ENCODE measurements at regions not wholly inside any gene's neighbourhood (a gene's known extent, or its start where the extent isn't known, plus 50 kb on each side); places are given as distances from the start of the nearest gene placed in this dataset.

DNA sequence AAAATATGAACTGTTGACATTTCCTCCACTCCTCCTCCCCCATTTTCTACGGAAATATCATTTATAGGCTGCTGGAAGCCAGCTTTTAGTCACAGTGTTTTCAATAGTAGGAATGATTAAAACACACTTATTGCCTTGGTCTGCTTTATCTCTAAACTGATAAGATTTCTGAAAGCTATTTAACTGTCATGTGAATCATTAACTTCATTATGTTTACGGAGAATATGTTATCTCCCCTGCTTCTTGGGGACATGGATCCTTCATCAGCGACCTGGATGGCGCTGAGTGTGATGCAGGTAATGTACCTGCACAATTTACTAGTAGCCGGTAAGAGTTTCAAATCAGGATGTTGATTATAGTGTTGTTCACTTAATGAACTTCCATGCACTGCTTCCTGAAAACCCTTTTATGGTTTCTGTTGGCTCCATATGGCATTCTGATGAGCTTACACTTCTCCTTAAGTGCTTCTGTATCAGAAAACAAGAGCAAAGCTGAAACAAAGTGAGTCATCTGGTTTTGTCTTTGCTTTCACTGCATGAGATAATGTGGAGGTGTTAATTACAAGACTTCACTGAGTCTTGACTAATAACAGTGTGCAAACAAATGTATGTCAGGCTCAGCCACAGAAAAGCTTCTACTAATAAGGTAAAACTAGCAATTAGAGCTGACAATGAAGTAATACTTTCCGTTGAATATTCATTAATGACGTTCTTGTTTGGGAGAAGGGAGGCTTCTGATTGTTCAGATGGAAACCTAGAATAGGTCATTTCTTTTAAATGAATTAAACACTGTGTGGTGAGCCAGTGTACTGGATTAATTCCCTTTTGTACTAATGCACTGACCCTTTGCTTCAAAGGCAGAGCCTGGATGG, 162.4 kb upstream of the ZNF608 start:
- DNase-seq (ENCODE audit: low read depth, low spot score) = peak; percentile 77
- dilution Hi-C loops (cut with MboI; ENCODE audit: extremely low pct_ligation_motif_present, low sequenced_read_pairs) (no loop called here), intact Hi-C loops (cut with micrococcal nuclease) (loop anchor here (2.0 to 10.0 kb wide), 8 partner anchors 183 to 972 kb away; no protein-coding TSS in a partner anchor)
- Histone ChIP-seq H3K9me3 (replicated peaks; ENCODE audit: control insufficient read depth, insufficient read depth, low read length) (no peaks in the 10 kb centered on the region), H3K9me1 (replicated peaks; ENCODE audit: control insufficient read depth, extremely low read depth, insufficient read depth, low read length) (no peaks in the 10 kb centered on the region), H3K4me2 (ENCODE audit: insufficient read depth, low read length) (peak overlapping the region; percentile 34), H3K4me3 (replicated peaks in 1 of 3; ENCODE audit: insufficient read depth in 1 of 3, low read depth in 1 of 3, low read length in 3 of 3) (no peak overlapping the region), H3K36me3 (ENCODE audit: control insufficient read depth in 2 of 2, extremely low read depth in 1 of 2, insufficient read depth in 2 of 2, low read length in 2 of 2) (no peaks in the 10 kb centered on the region), H3K27ac (ENCODE audit: insufficient read depth, low read depth, low read length) (no peak overlapping the region), H3K79me2 (ENCODE audit: control insufficient read depth, insufficient read depth, low read length) (no peaks in the 10 kb centered on the region), H3K4me1 (ENCODE audit: control insufficient read depth, extremely low read depth, insufficient read depth, low read length) (peaks cover 23% of the 10 kb centered on the region), H3K9ac (replicated peaks; ENCODE audit: extremely low read depth, insufficient read depth, low read length) (no peak overlapping the region), H2AFZ (ENCODE audit: low read depth, low read length) (peak overlapping the region; percentile 35), H4K20me1 (replicated peaks; ENCODE audit: control insufficient read depth, extremely low read depth, insufficient read depth, low read length) (no peaks in the 10 kb centered on the region), H3K27me3 (ENCODE audit: control insufficient read depth in 2 of 2, insufficient read depth in 2 of 2, low read length in 2 of 2) (no peaks in the 10 kb centered on the region)
- peak; percentile 76 for FAIRE-seq
- POLR2A ChIA-PET = no interaction called here
- CTCF ChIA-PET = interaction anchor here (0.6 to 1.7 kb wide), 6 partner anchors 20 to 1508 kb away, joined by 3 to 4 read pairs (median 4); no protein-coding TSS in a partner anchor
- no peak for TF ChIP-seq EZH2 (IDR thresholded peaks at IDR 0.05; ENCODE audit: borderline replicate concordance, low read depth, low read length, severe bottlenecking)
- TF ChIP-seq, protein P1, sequence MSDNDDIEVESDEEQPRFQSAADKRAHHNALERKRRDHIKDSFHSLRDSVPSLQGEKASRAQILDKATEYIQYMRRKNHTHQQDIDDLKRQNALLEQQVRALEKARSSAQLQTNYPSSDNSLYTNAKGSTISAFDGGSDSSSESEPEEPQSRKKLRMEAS (IDR thresholded peaks at IDR 0.05; ENCODE audit: insufficient read depth, insufficient read length) = no peak
- TF ChIP-seq POLR2AphosphoS5 (IDR thresholded peaks at IDR 0.05; ENCODE audit: insufficient read depth, low read depth, low read length) = no peak
- TF ChIP-seq POLR2A (IDR thresholded peaks at IDR 0.05; ENCODE audit: low read depth, low read length) = no peak
- TF ChIP-seq, protein P2, sequence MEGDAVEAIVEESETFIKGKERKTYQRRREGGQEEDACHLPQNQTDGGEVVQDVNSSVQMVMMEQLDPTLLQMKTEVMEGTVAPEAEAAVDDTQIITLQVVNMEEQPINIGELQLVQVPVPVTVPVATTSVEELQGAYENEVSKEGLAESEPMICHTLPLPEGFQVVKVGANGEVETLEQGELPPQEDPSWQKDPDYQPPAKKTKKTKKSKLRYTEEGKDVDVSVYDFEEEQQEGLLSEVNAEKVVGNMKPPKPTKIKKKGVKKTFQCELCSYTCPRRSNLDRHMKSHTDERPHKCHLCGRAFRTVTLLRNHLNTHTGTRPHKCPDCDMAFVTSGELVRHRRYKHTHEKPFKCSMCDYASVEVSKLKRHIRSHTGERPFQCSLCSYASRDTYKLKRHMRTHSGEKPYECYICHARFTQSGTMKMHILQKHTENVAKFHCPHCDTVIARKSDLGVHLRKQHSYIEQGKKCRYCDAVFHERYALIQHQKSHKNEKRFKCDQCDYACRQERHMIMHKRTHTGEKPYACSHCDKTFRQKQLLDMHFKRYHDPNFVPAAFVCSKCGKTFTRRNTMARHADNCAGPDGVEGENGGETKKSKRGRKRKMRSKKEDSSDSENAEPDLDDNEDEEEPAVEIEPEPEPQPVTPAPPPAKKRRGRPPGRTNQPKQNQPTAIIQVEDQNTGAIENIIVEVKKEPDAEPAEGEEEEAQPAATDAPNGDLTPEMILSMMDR (IDR thresholded peaks at IDR 0.05; ENCODE audit: extremely low read depth in 1 of 2, insufficient read depth in 1 of 2, low read depth in 1 of 2, low read length in 2 of 2) = no peak
- TF ChIP-seq MYC (IDR thresholded peaks at IDR 0.05; ENCODE audit: low read depth, low read length) = no peak
- peak; percentile 51 for TF ChIP-seq FOS (IDR thresholded peaks at IDR 0.05; ENCODE audit: borderline replicate concordance, insufficient read depth, low read length)
- TF ChIP-seq JUN (IDR thresholded peaks at IDR 0.05; ENCODE audit: borderline replicate concordance, insufficient read depth, insufficient read length, low read depth) = peak; percentile 51
- TF ChIP-seq GATA2 (IDR thresholded peaks at IDR 0.05; ENCODE audit: insufficient read depth, insufficient read length, low read depth, low read length) = peak; percentile 82
- BruUV-seq (replicated peaks) = no TSS peak

Measured in endothelial cell of umbilical vein (primary cell).